Neural cell (in vitro differentiated cells): ENCODE measurements at regions not wholly inside any gene's neighbourhood (a gene's known extent, or its start where the extent isn't known, plus 50 kb on each side); places are given as distances from the start of the nearest gene placed in this dataset.

Experiments
- H2AFZ ChIP-seq: fragments of 200-600, 300-800 bp; sonication (generic), shearing (Covaris generic); 2 replicates; pipeline ENCODE4 v1.6.0; 2014; ENCODE audit warnings: low read depth, mild to moderate bottlenecking, antibody characterized with exemption, low read length, moderate library complexity
- H3F3A ChIP-seq: fragments of 200-600 bp; shearing (Covaris generic); 2 replicates; pipeline ENCODE4 v1.6.1; 2016; ENCODE audit warnings: mild to moderate bottlenecking, moderate library complexity, mixed read lengths, antibody characterized with exemption, low read length; ENCODE audit not compliant: insufficient read depth, poor library complexity, severe bottlenecking
- H3K27ac ChIP-seq: fragments of 200-600, 300-800 bp; sonication (generic), shearing (Covaris generic); 2 replicates; pipeline ENCODE4 v1.5.1; 2014; ENCODE audit warnings: mild to moderate bottlenecking, low read length, moderate library complexity
- H3K27me3 ChIP-seq: fragments of 300-800, 200-600 bp; sonication (generic), shearing (Covaris generic); 2 replicates; pipeline ENCODE4 v1.6.0; 2014; ENCODE audit warnings: mild to moderate bottlenecking, low read depth, low read length, moderate library complexity; ENCODE audit not compliant: insufficient read depth
- H3K36me3 ChIP-seq: fragments of 300-800, 200-600 bp; sonication (generic), shearing (Covaris generic); 2 replicates; pipeline ENCODE4 v1.5.1; 2014; ENCODE audit warnings: mild to moderate bottlenecking, antibody characterized with exemption, low read length, moderate library complexity; ENCODE audit not compliant: insufficient read depth
- H3K4me2 ChIP-seq: fragments of 300-800, 200-600 bp; sonication (generic), shearing (Covaris generic); 2 replicates; pipeline ENCODE4 v1.6.0; 2014; ENCODE audit warnings: mild to moderate bottlenecking, low read length
- H3K4me3 ChIP-seq: fragments of 300-800, 200-600 bp; sonication (generic), shearing (Covaris generic); 2 replicates; pipeline ENCODE4 v1.5.1; 2014; ENCODE audit warnings: mild to moderate bottlenecking, low read length, moderate library complexity
- H3K79me2 ChIP-seq: fragments of 200-600 bp; shearing (Covaris generic); replicated peaks from 2 replicates; pipeline ENCODE4 v1.6.0; 2014; ENCODE audit warnings: mild to moderate bottlenecking, low read length, moderate library complexity; ENCODE audit not compliant: insufficient read depth
- H3K9ac ChIP-seq: fragments of 300-800, 200-600 bp; sonication (generic), shearing (Covaris generic); 2 replicates; pipeline ENCODE4 v1.6.1; 2016; ENCODE audit warnings: mild to moderate bottlenecking, low read length, mixed read lengths
- H3K9me2 ChIP-seq: fragments of 200-600 bp; shearing (Covaris generic); 2 replicates; pipeline ENCODE4 v1.6.1; 2016; ENCODE audit warnings: mild to moderate bottlenecking, low read length, mixed read lengths; ENCODE audit not compliant: insufficient read depth
- H3K9me3 ChIP-seq: fragments of 200-600, 300-800 bp; sonication (generic), shearing (Covaris generic); 2 replicates; pipeline ENCODE4 v1.6.1; 2016; ENCODE audit warnings: mild to moderate bottlenecking, mixed run types, low read length, moderate library complexity, mixed read lengths
- H4K20me1 ChIP-seq: fragments of 200-600 bp; shearing (Covaris generic); 2 replicates; pipeline ENCODE4 v1.6.1; 2016; ENCODE audit warnings: mild to moderate bottlenecking, mixed run types; ENCODE audit not compliant: insufficient read depth
- CTCF ChIP-seq: fragments of 450-650 bp; IDR thresholded peaks from 2 replicates; pipeline ENCODE4 v1.5.1; 2014; ENCODE audit warnings: antibody characterized with exemption, mild to moderate bottlenecking, moderate library complexity; ENCODE audit not compliant: poor library complexity, severe bottlenecking
- EP300 ChIP-seq: fragments of 450-650 bp; conservative IDR thresholded peaks from 2 replicates; pipeline ENCODE4 v1.6.1; 2014; ENCODE audit warnings: antibody characterized with exemption, mild to moderate bottlenecking, moderate library complexity; ENCODE audit not compliant: poor library complexity, severe bottlenecking
- EZH2 ChIP-seq: fragments of 200-600, 300-800 bp; shearing (Covaris generic), sonication (generic); IDR thresholded peaks from 2 replicates; pipeline ENCODE4 v1.6.1; 2014; ENCODE audit warnings: antibody characterized with exemption, low read length, borderline replicate concordance, mild to moderate bottlenecking; ENCODE audit not compliant: insufficient read depth, poor library complexity, severe bottlenecking
- MXI1 ChIP-seq: fragments of 450-650 bp; conservative IDR thresholded peaks from 2 replicates; pipeline ENCODE4 v1.6.1; 2014; ENCODE audit warnings: antibody characterized with exemption, mild to moderate bottlenecking; ENCODE audit not compliant: poor library complexity, severe bottlenecking
- POLR2AphosphoS5 ChIP-seq: IDR thresholded peaks from 2 replicates; pipeline ENCODE4 v1.6.1; 2012
- RAD21 ChIP-seq: fragments of 450-650 bp; conservative IDR thresholded peaks from 2 replicates; pipeline ENCODE4 v1.6.1; 2014; ENCODE audit warnings: antibody characterized with exemption, mild to moderate bottlenecking, moderate library complexity
- REST ChIP-seq: IDR thresholded peaks from 2 replicates; pipeline ENCODE4 v1.6.1; 2012; ENCODE audit warnings: borderline replicate concordance
- SMC3 ChIP-seq: fragments of 450-650 bp; conservative IDR thresholded peaks from 2 replicates; pipeline ENCODE4 v1.6.1; 2014; ENCODE audit warnings: antibody characterized with exemption, mild to moderate bottlenecking, moderate library complexity; ENCODE audit not compliant: poor library complexity
- TAF1 ChIP-seq: IDR thresholded peaks from 2 replicates; pipeline ENCODE4 v1.6.1; 2012; ENCODE audit warnings: low read depth

- Histone ChIP-seq H2AFZ (no peak overlapping the region), H3K36me3 (no peaks in the 10 kb centered on the region), H3K4me3 (no peak overlapping the region), H3K9me3 (no peaks in the 10 kb centered on the region), H3F3A (no peaks in the 10 kb centered on the region), H3K9me2 (no peaks in the 10 kb centered on the region), H4K20me1 (no peaks in the 10 kb centered on the region), H3K4me2 (no peak overlapping the region), H3K79me2 (no peaks in the 10 kb centered on the region), H3K9ac (no peak overlapping the region), H3K27ac (no peak overlapping the region), H3K27me3 (no peaks in the 10 kb centered on the region)
- TF ChIP-seq SMC3 (no peak), EP300 (no peak), MXI1 (no peak), EZH2 (no peak), TAF1 (no peak), REST (no peak), RAD21 (no peak), POLR2AphosphoS5 (no peak), CTCF (no peak)
Observed at GRCh38 chr5:17114715-17115599, 102.5 kb upstream of the BASP1 start.

- Histone ChIP-seq H3F3A (no peaks in the 10 kb centered on the region), H3K27ac (no peak overlapping the region), H4K20me1 (no peaks in the 10 kb centered on the region), H3K9me2 (no peaks in the 10 kb centered on the region), H3K27me3 (no peaks in the 10 kb centered on the region), H3K9me3 (no peaks in the 10 kb centered on the region), H3K4me2 (no peak overlapping the region), H3K36me3 (no peaks in the 10 kb centered on the region), H3K79me2 (no peaks in the 10 kb centered on the region), H3K4me3 (no peak overlapping the region), H3K9ac (no peak overlapping the region), H2AFZ (no peak overlapping the region)
- TF ChIP-seq EP300, result no peak
- TF ChIP-seq CTCF, result no peak
- no peak for TF ChIP-seq POLR2AphosphoS5
- TF ChIP-seq MXI1, result no peak
- TF ChIP-seq REST, result no peak
- TF ChIP-seq EZH2, result no peak
- TF ChIP-seq SMC3, result no peak
- TF ChIP-seq RAD21, result no peak
- no peak for TF ChIP-seq TAF1
Observed at GRCh38 chr5:17115855-17116254, 101.6 kb upstream of the BASP1 start.
